GM23248 (cell line): ENCODE measurements at regions not wholly inside any gene's neighbourhood (a gene's known extent, or its start where the extent isn't known, plus 50 kb on each side); places are given as distances from the start of the nearest gene placed in this dataset.

Source experiments
- DNase-seq: peaks from one replicate; pipeline ENCODE4 v3.0.0-alpha.2; 2015
- H2AFZ ChIP-seq: fragments of 200-600 bp; sonication (generic); 2 replicates; pipeline ENCODE4 v1.6.1; 2016; ENCODE audit warnings: antibody characterized with exemption
- H3F3A ChIP-seq: fragments of 200-600 bp; sonication (generic); 2 replicates; pipeline ENCODE4 v1.6.1; 2016; ENCODE audit warnings: mild to moderate bottlenecking, antibody characterized with exemption, mixed run types; ENCODE audit not compliant: insufficient read depth
- H3K27ac ChIP-seq: fragments of 200-600 bp; sonication (generic); 2 replicates; pipeline ENCODE4 v1.5.1; 2016; ENCODE audit warnings: mild to moderate bottlenecking
- H3K27me3 ChIP-seq: fragments of 200-600 bp; sonication (generic); replicated peaks from 2 replicates; pipeline ENCODE4 v1.6.1; 2016; ENCODE audit warnings: mild to moderate bottlenecking; ENCODE audit not compliant: insufficient read depth
- H3K36me3 ChIP-seq: fragments of 200-600 bp; sonication (generic); 2 replicates; pipeline ENCODE4 v1.6.1; 2016; ENCODE audit warnings: low read depth, mild to moderate bottlenecking
- H3K4me1 ChIP-seq: fragments of 200-600 bp; sonication (generic); 2 replicates; pipeline ENCODE4 v1.6.1; 2016; ENCODE audit warnings: mild to moderate bottlenecking; ENCODE audit not compliant: insufficient read depth
- H3K4me2 ChIP-seq: fragments of 200-600 bp; sonication (generic); one replicate; pipeline ENCODE4 v1.6.1; 2016; ENCODE audit warnings: mild to moderate bottlenecking; ENCODE audit not compliant: unreplicated experiment
- H3K4me3 ChIP-seq: fragments of 200-600 bp; sonication (generic); 2 replicates; pipeline ENCODE4 v1.5.1; 2016; ENCODE audit warnings: mild to moderate bottlenecking
- H3K79me2 ChIP-seq: fragments of 200-600 bp; sonication (generic); 2 replicates; pipeline ENCODE4 v1.6.1; 2016; ENCODE audit warnings: mild to moderate bottlenecking; ENCODE audit not compliant: insufficient read depth
- H3K9ac ChIP-seq: fragments of 200-600 bp; sonication (generic); 2 replicates; pipeline ENCODE4 v1.6.1; 2016; ENCODE audit warnings: mild to moderate bottlenecking
- H3K9me2 ChIP-seq: fragments of 200-600 bp; sonication (generic); 2 replicates; pipeline ENCODE4 v1.6.1; 2016; ENCODE audit warnings: mixed run types, mild to moderate bottlenecking, moderate library complexity; ENCODE audit not compliant: insufficient read depth
- H3K9me3 ChIP-seq: fragments of 200-600 bp; sonication (generic); one replicate; pipeline ENCODE4 v1.6.1; 2017; ENCODE audit warnings: low read depth
- H4K20me1 ChIP-seq: fragments of 200-600 bp; sonication (generic); 2 replicates; pipeline ENCODE4 v1.6.0; 2016; ENCODE audit not compliant: insufficient read depth
- EZH2 ChIP-seq: fragments of 200-600 bp; sonication (generic); IDR thresholded peaks from 2 replicates; pipeline ENCODE4 v1.6.1; 2018; ENCODE audit warnings: antibody characterized with exemption, mild to moderate bottlenecking; ENCODE audit not compliant: insufficient read depth, poor library complexity, severe bottlenecking
- EZH2phosphoT487 ChIP-seq: fragments of 200-600 bp; sonication (generic); IDR thresholded peaks from 2 replicates; pipeline ENCODE4 v1.6.1; 2018; ENCODE audit warnings: antibody characterized with exemption, moderate library complexity, mild to moderate bottlenecking, low read depth; ENCODE audit not compliant: insufficient read depth
- WGBS, 2 experiments: methylation state at CpG; one replicate each; pipeline ENCODE4 v1.1.6; 2015 to 2017; ENCODE audit warnings: low lambda C conversion rate in 2 of 2, low coverage in 1 of 2; ENCODE audit errors: missing lambda C conversion rate in 2 of 2; 5-methylcytosine and 5-hydroxymethylcytosine counted together
- in situ Hi-C: fragments of 300-500 bp; cut with MboI; formaldehyde crosslinking; loops from 2 replicates; pipeline ENCODE4 v1.15.0; 2020

GRCh38 chr7:119377861-119378260, 895.1 kb upstream of the KCND2 start:
- no peak overlapping the region for H3K27ac ChIP-seq
- no peaks in the 10 kb centered on the region for H3F3A ChIP-seq
- H3K4me2 ChIP-seq, result no peak overlapping the region
- H3K79me2 ChIP-seq, result no peaks in the 10 kb centered on the region
- no peaks in the 10 kb centered on the region for H4K20me1 ChIP-seq
- DNase-seq, result no peak
- no peak overlapping the region for H3K4me3 ChIP-seq
- H3K4me1 ChIP-seq, result no peaks in the 10 kb centered on the region
- WGBS, 2 experiments, result 6 to 18% methylated on average over 1 of the region's 1 CpG
- H3K9me3 ChIP-seq, result no peaks in the 10 kb centered on the region
- TF ChIP-seq EZH2phosphoT487, result no peak
- TF ChIP-seq EZH2, result no peak
- in situ Hi-C loops, result no loop called here
- H3K36me3 ChIP-seq, result no peaks in the 10 kb centered on the region
- no peak overlapping the region for H2AFZ ChIP-seq
- H3K9me2 ChIP-seq, result no peaks in the 10 kb centered on the region
- no peaks in the 10 kb centered on the region for H3K27me3 ChIP-seq
- no peak overlapping the region for H3K9ac ChIP-seq

DNA sequence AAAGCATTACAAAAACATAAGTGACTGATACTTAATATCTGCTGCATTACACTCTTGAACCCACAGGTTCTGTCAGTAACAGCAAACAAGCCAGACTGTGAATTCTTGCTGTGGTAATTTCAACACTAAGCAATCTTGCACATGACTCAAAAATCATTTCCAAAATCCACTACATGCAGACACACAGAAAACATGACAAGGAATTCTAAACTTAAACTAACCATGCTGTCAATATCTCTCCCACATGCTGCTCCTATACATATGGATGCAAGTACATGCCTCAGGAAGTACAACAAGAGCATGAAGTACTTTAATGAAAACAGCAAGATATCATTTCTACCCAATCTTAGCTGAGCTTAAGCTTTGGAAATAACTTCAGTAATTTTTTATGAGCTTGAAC, 890.2 kb upstream of the KCND2 start:
- DNase-seq, result no peak
- Histone ChIP-seq H2AFZ (no peak overlapping the region), H3K4me2 (no peak overlapping the region), H3K36me3 (no peaks in the 10 kb centered on the region), H3K9ac (no peak overlapping the region), H3K27ac (no peak overlapping the region), H3K27me3 (no peaks in the 10 kb centered on the region), H3K4me1 (no peaks in the 10 kb centered on the region), H3K4me3 (no peak overlapping the region), H4K20me1 (no peaks in the 10 kb centered on the region), H3K9me3 (no peaks in the 10 kb centered on the region), H3K79me2 (no peaks in the 10 kb centered on the region), H3K9me2 (no peaks in the 10 kb centered on the region), H3F3A (no peaks in the 10 kb centered on the region)
- TF ChIP-seq EZH2phosphoT487 (no peak), EZH2 (no peak)
- in situ Hi-C loops, result no loop called here

- no peaks in the 10 kb centered on the region for H3K27me3 ChIP-seq
- no peak overlapping the region for H3K4me2 ChIP-seq
- H3K9me3 ChIP-seq, result no peaks in the 10 kb centered on the region
- no peak for DNase-seq
- no peaks in the 10 kb centered on the region for H3F3A ChIP-seq
- no peak overlapping the region for H3K9ac ChIP-seq
- H2AFZ ChIP-seq, result no peak overlapping the region
- H3K79me2 ChIP-seq, result no peaks in the 10 kb centered on the region
- TF ChIP-seq EZH2 (no peak), EZH2phosphoT487 (no peak)
- no peaks in the 10 kb centered on the region for H3K9me2 ChIP-seq
- H3K27ac ChIP-seq, result no peak overlapping the region
- H3K4me3 ChIP-seq, result no peak overlapping the region
- H3K4me1 ChIP-seq, result no peaks in the 10 kb centered on the region
- H3K36me3 ChIP-seq, result no peaks in the 10 kb centered on the region
- H4K20me1 ChIP-seq, result no peaks in the 10 kb centered on the region
- in situ Hi-C loops, result no loop called here
- WGBS, 2 experiments, result 17 to 27% methylated on average over 2 of the region's 2 CpGs
Observed at GRCh38 chr7:119395024-119395423, 878.0 kb upstream of the KCND2 start.

- Histone ChIP-seq H3K27me3 (no peaks in the 10 kb centered on the region), H3K9ac (no peak overlapping the region), H3K9me2 (no peaks in the 10 kb centered on the region), H3K4me2 (no peak overlapping the region), H3F3A (no peaks in the 10 kb centered on the region), H3K79me2 (no peaks in the 10 kb centered on the region), H3K9me3 (no peaks in the 10 kb centered on the region), H4K20me1 (no peaks in the 10 kb centered on the region), H3K27ac (no peak overlapping the region), H3K36me3 (no peaks in the 10 kb centered on the region), H2AFZ (no peak overlapping the region), H3K4me3 (no peak overlapping the region), H3K4me1 (no peaks in the 10 kb centered on the region)
- no peak for DNase-seq
- in situ Hi-C loops, result no loop called here
- WGBS, 2 experiments, result 8 to 9% methylated on average over 2 of the region's 2 CpGs
- TF ChIP-seq EZH2phosphoT487 (no peak), EZH2 (no peak)
Observed at GRCh38 chr7:119397156-119397555, 875.8 kb upstream of the KCND2 start.

DNA sequence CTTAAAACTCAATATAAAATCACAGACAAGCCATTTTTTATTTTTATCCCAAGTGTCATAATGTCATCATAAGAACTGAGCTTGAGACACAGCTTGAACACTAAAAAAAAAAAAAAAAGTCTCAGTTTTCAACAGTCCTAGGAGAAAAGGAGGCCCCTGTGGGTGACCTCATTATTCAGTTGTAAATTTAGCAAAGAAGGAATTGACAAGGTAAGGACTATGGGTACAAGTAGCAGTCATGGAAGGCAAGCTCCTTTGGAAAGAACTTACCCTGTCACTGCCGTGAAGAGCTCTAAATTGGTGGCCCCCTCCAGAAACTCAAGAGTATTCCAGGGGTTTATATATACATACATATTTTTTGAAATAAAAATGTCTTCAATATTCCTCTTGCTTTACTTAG, 864.4 kb upstream of the KCND2 start:
- Histone ChIP-seq H3K27ac (no peak overlapping the region), H4K20me1 (no peaks in the 10 kb centered on the region), H3K9me3 (no peaks in the 10 kb centered on the region), H3K4me2 (no peak overlapping the region), H3K79me2 (no peaks in the 10 kb centered on the region), H3K36me3 (no peaks in the 10 kb centered on the region), H2AFZ (no peak overlapping the region), H3F3A (no peaks in the 10 kb centered on the region), H3K9me2 (no peaks in the 10 kb centered on the region), H3K9ac (no peak overlapping the region), H3K4me3 (no peak overlapping the region), H3K27me3 (no peaks in the 10 kb centered on the region), H3K4me1 (no peaks in the 10 kb centered on the region)
- no peak for TF ChIP-seq EZH2
- no peak for TF ChIP-seq EZH2phosphoT487
- WGBS, 2 experiments, result 11 to 18% methylated on average over 1 of the region's 1 CpG
- in situ Hi-C loops, result no loop called here
- no peak for DNase-seq
